Kidney epithelial cell (primary cell): ENCODE measurements at regions not wholly inside any gene's neighbourhood (a gene's known extent, or its start where the extent isn't known, plus 50 kb on each side); places are given as distances from the start of the nearest gene placed in this dataset.
A peak's percentile ranks its signal among the peaks of the same experiment; 100 is the strongest.

Experiments
- DNase-seq: peaks from one replicate; pipeline ENCODE4 v3.0.0-alpha.2; 2010; ENCODE audit warnings: low read depth
- H3K27me3 ChIP-seq: 2 replicates; pipeline ENCODE4 v1.6.0; 2011; ENCODE audit warnings: low read length; ENCODE audit not compliant: control insufficient read depth, insufficient read depth
- H3K36me3 ChIP-seq: 2 replicates; pipeline ENCODE4 v1.5.1; 2011; ENCODE audit warnings: low read length; ENCODE audit not compliant: control insufficient read depth, insufficient read depth
- H3K4me3 ChIP-seq: 2 replicates; pipeline ENCODE4 v1.5.1; 2011; ENCODE audit warnings: low read depth, mild to moderate bottlenecking, control low read depth, low read length
- TF ChIP-seq, protein P1 (sequence below): IDR thresholded peaks from 2 replicates; pipeline ENCODE4 v1.5.1; 2011; ENCODE audit warnings: mild to moderate bottlenecking, moderate library complexity, low read length, control low read depth, inconsistent platforms; ENCODE audit not compliant: insufficient read depth, poor library complexity, severe bottlenecking

DNA sequence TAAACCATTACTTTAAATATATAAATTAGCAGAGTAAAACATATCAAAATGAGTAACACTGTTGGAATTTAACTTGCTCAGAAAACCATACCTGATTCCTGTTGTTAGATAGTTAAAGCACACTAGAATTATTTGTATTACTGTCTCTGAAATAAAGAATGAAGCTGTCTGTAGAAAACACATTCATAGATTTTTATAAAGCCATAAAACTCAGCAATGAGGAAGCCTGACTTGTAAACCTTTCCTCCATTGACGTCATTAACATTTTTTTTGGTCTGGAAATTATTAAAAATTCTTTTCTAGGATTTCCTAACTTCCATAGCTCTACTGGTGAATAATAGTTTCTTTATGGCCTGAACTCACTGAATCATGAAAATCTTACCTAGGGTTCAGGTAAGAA, 147.6 kb downstream of the BRMS1L start:
- TF ChIP-seq, protein P1, sequence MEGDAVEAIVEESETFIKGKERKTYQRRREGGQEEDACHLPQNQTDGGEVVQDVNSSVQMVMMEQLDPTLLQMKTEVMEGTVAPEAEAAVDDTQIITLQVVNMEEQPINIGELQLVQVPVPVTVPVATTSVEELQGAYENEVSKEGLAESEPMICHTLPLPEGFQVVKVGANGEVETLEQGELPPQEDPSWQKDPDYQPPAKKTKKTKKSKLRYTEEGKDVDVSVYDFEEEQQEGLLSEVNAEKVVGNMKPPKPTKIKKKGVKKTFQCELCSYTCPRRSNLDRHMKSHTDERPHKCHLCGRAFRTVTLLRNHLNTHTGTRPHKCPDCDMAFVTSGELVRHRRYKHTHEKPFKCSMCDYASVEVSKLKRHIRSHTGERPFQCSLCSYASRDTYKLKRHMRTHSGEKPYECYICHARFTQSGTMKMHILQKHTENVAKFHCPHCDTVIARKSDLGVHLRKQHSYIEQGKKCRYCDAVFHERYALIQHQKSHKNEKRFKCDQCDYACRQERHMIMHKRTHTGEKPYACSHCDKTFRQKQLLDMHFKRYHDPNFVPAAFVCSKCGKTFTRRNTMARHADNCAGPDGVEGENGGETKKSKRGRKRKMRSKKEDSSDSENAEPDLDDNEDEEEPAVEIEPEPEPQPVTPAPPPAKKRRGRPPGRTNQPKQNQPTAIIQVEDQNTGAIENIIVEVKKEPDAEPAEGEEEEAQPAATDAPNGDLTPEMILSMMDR: no peak
- DNase-seq: no peak
- Histone ChIP-seq H3K27me3 (no peaks in the 10 kb centered on the region), H3K36me3 (no peaks in the 10 kb centered on the region), H3K4me3 (no peak overlapping the region)

GRCh38 chr14:35971965-35972630, 146.0 kb downstream of the BRMS1L start:
- H3K27me3 ChIP-seq: no peaks in the 10 kb centered on the region
- no peak for DNase-seq
- no peak overlapping the region for H3K4me3 ChIP-seq
- TF ChIP-seq, protein P1: no peak
- H3K36me3 ChIP-seq: no peaks in the 10 kb centered on the region

- H3K36me3 ChIP-seq: no peaks in the 10 kb centered on the region
- no peak for DNase-seq
- no peak overlapping the region for H3K4me3 ChIP-seq
- TF ChIP-seq, protein P1: no peak
- H3K27me3 ChIP-seq: no peaks in the 10 kb centered on the region
These were observed 143.2 kb downstream of the BRMS1L start for GRCh38 chr14:35969310-35969709.

- Histone ChIP-seq H3K27me3 (no peaks in the 10 kb centered on the region), H3K4me3 (no peak overlapping the region), H3K36me3 (no peaks in the 10 kb centered on the region)
- TF ChIP-seq, protein P1: no peak
- no peak for DNase-seq
These were observed 139.3 kb downstream of the BRMS1L start for GRCh38 chr14:35965400-35965799.

DNA sequence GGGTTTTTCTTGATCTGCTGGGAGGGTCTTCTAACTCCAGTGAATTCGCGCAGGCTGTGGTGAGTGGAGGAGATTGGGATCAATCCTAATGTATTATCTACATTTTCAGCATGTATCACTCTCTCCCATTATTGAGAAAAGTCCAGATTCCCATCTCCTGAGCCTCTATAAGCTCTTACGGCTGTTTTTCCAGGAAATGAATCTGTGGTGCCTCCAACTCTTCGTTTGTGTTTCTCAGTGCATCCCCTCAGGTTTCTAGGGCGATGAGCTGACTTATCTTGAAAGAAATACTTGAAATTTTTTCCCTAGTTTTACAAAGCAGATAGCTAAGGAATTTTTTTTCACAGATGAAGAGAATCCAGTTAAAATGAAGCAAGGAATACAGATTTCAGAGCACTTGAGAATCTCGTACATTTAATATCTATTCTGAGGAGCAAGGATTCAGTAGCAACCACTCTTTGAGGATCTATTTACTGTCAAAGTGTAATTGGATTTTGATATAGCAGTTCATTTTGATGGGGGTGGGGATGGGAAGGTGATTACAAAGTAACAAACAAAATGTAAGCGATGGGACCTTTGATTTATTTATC, 138.7 kb downstream of the BRMS1L start:
- no peaks in the 10 kb centered on the region for H3K27me3 ChIP-seq
- H3K36me3 ChIP-seq: no peaks in the 10 kb centered on the region
- no peak for DNase-seq
- TF ChIP-seq, protein P1: no peak
- no peak overlapping the region for H3K4me3 ChIP-seq

- no peaks in the 10 kb centered on the region for H3K27me3 ChIP-seq
- TF ChIP-seq, protein P1: peak; percentile 31
- no peak for DNase-seq
- no peaks in the 10 kb centered on the region for H3K36me3 ChIP-seq
- H3K4me3 ChIP-seq: no peak overlapping the region
These were observed 137.1 kb downstream of the BRMS1L start for GRCh38 chr14:35963209-35963608.
